ENCODE measurements at regions not wholly inside any gene's neighbourhood (a gene's known extent, or its start where the extent isn't known, plus 50 kb on each side); places are given as distances from the start of the nearest gene placed in this dataset.

- intact Hi-C loops (cut with micrococcal nuclease; ENCODE audit: unreplicated experiment): loop anchor here (5.0 kb wide), 1 partner anchor 82 kb away; no protein-coding TSS in a partner anchor
These were observed 479.5 kb upstream of the PAPPA start for GRCh38 chr9:115674091-115674490.

GRCh38 chr9:115675834-115676233 is 477.8 kb upstream of the PAPPA start:
- intact Hi-C loops (cut with micrococcal nuclease; ENCODE audit: unreplicated experiment): no loop called here
- no peak overlapping the region for H3K4me3 Mint-ChIP-seq (ENCODE audit: low read depth, unreplicated experiment)
- CTCF ChIA-PET: no interaction called here
- no peak for TF ChIP-seq CTCF (IDR thresholded peaks at IDR 0.05; ENCODE audit: unreplicated experiment)
- H3K9me3 Mint-ChIP-seq (ENCODE audit: low read depth, unreplicated experiment): peaks cover 13% of the 10 kb centered on the region
- peaks cover 8% of the 10 kb centered on the region for H3K36me3 Mint-ChIP-seq (ENCODE audit: insufficient read depth, unreplicated experiment)
- H3K27ac Mint-ChIP-seq (ENCODE audit: unreplicated experiment): no peak overlapping the region
- DNase-seq: no peak
- BruUV-seq (replicated peaks): no TSS peak
- H3K27me3 Mint-ChIP-seq (ENCODE audit: unreplicated experiment): no peaks in the 10 kb centered on the region
- H3K4me1 Mint-ChIP-seq (ENCODE audit: low read depth, unreplicated experiment): peaks cover 29% of the 10 kb centered on the region

More at GRCh38 chr9:115674091-115674490, 479.5 kb upstream of the PAPPA start:
- no peaks in the 10 kb centered on the region for H3K27me3 Mint-ChIP-seq (ENCODE audit: unreplicated experiment)
- BruUV-seq (replicated peaks): no TSS peak
- no peak for TF ChIP-seq CTCF (IDR thresholded peaks at IDR 0.05; ENCODE audit: unreplicated experiment)
- CTCF ChIA-PET: no interaction called here
- H3K36me3 Mint-ChIP-seq (ENCODE audit: insufficient read depth, unreplicated experiment): peaks cover 8% of the 10 kb centered on the region
- peaks cover 13% of the 10 kb centered on the region for H3K9me3 Mint-ChIP-seq (ENCODE audit: low read depth, unreplicated experiment)
- DNase-seq: no peak
- H3K4me3 Mint-ChIP-seq (ENCODE audit: low read depth, unreplicated experiment): no peak overlapping the region
- peak overlapping the region; percentile 99 for H3K27ac Mint-ChIP-seq (ENCODE audit: unreplicated experiment)
- peaks cover 29% of the 10 kb centered on the region for H3K4me1 Mint-ChIP-seq (ENCODE audit: low read depth, unreplicated experiment)

- TF ChIP-seq CTCF (IDR thresholded peaks at IDR 0.05; ENCODE audit: unreplicated experiment): no peak
These were observed 473.4 kb upstream of the PAPPA start for GRCh38 chr9:115680231-115680630.

GRCh38 chr9:115681585-115681984 is 472.0 kb upstream of the PAPPA start:
- Mint-ChIP-seq H3K27ac (ENCODE audit: unreplicated experiment) (no peak overlapping the region), H3K27me3 (ENCODE audit: unreplicated experiment) (no peaks in the 10 kb centered on the region), H3K4me3 (ENCODE audit: low read depth, unreplicated experiment) (no peak overlapping the region), H3K4me1 (ENCODE audit: low read depth, unreplicated experiment) (no peaks in the 10 kb centered on the region), H3K9me3 (ENCODE audit: low read depth, unreplicated experiment) (peaks cover 9% of the 10 kb centered on the region), H3K36me3 (ENCODE audit: insufficient read depth, unreplicated experiment) (no peaks in the 10 kb centered on the region)
- CTCF ChIA-PET: no interaction called here
- no peak for DNase-seq
- TF ChIP-seq CTCF (IDR thresholded peaks at IDR 0.05; ENCODE audit: unreplicated experiment): no peak
- BruUV-seq (replicated peaks): no TSS peak
- intact Hi-C loops (cut with micrococcal nuclease; ENCODE audit: unreplicated experiment): no loop called here

More at GRCh38 chr9:115680231-115680630, 473.4 kb upstream of the PAPPA start:
- intact Hi-C loops (cut with micrococcal nuclease; ENCODE audit: unreplicated experiment): no loop called here
- Mint-ChIP-seq H3K9me3 (ENCODE audit: low read depth, unreplicated experiment) (peaks cover 7% of the 10 kb centered on the region), H3K27ac (ENCODE audit: unreplicated experiment) (no peak overlapping the region), H3K4me3 (ENCODE audit: low read depth, unreplicated experiment) (no peak overlapping the region), H3K4me1 (ENCODE audit: low read depth, unreplicated experiment) (no peaks in the 10 kb centered on the region), H3K27me3 (ENCODE audit: unreplicated experiment) (no peaks in the 10 kb centered on the region), H3K36me3 (ENCODE audit: insufficient read depth, unreplicated experiment) (no peaks in the 10 kb centered on the region)
- CTCF ChIA-PET: no interaction called here
- DNase-seq: no peak
- no TSS peak for BruUV-seq (replicated peaks)

All from Calu3 (cell line).